ENCODE measurements at regions not wholly inside any gene's neighbourhood (a gene's known extent, or its start where the extent isn't known, plus 50 kb on each side); places are given as distances from the start of the nearest gene placed in this dataset.

GRCh38 chrX:10047631-10048030 is 80.5 kb downstream of the CLDN34 start:
- no peak for DNase-seq (ENCODE audit: low spot score)

DNA sequence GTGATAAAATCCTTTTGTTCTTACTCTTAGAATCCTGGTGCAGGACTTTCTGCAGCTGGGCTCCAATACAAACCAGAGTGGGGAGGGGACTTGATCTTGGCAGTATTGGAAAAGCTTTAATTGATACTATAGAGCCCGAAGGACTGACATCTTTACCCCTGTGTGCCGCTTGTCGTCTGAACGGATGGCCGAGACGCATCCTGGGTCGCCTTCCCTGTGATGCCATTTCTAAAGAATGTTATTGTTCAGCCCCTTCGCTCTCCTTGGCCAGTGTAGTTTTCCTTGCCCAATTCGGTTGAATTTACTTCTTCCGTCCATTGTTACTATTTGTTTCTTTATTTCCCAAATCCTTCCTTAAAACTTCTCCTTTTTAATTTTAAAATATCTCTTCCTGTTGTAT is 80.9 kb downstream of the CLDN34 start:
- DNase-seq (ENCODE audit: low spot score): no peak

DNA sequence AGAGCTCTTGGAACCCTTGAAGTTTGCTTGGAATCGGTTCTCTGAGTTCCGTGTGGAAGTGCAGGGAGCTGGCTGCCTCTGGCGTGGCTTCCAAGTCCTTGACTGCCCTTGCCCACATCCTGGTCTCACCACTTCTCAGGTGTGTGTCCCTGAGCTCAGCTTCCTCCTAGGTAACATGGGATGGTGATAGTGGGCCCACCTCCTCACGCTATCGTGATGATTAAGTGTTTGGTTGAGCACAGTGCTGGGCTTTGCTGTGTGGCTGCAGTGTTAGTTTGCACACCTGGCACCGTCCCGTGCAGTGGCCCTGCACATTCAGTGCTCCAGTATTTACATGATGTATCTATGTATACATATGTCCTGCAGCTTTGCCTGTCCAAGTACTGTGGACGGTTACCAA is 81.5 kb downstream of the CLDN34 start:
- DNase-seq (ENCODE audit: low spot score): no peak

DNA sequence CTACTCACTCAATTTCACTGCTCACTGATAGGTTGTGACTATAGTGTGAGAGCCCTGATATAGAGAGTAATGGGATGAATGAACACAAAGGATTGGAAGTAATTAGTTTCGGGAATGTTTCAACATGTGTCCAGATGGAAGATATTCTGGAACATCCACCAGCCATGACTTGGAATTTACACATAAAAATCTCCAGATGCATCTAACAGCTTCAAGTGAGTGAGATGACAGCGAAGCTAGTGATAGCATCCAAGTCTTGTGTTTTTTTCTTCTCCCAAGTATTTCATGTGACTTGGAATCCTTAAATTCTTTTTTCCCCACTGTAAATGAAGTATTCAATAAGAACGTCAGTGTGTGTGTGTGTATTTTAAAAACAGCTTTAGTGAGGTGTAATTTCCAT is 82.1 kb downstream of the CLDN34 start:
- DNase-seq (ENCODE audit: low spot score): no peak

DNA sequence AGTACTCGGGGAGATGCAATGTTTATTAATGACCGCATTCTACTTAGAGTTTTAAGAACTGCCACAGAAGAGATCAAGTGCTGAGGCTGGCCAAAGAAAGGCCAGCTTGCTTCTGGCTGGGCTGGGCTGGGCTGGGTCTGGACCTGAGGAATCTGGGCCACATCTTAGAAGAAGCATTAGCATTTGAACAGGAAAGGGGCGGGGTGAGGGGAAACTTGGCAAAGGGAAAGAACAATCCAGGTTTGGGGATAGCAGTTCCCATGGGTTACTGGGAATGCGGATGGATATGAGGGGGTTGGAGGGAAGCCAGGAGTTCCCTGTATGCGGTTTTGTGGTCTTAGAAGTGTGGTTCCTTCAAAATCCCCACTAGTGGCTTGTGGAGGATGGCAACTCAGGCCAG is 83.3 kb downstream of the CLDN34 start:
- no peak for DNase-seq (ENCODE audit: low spot score)

GRCh38 chrX:10051866-10052480 is 84.8 kb downstream of the CLDN34 start:
- DNase-seq (ENCODE audit: low spot score): no peak

GRCh38 chrX:10052906-10053625 is 85.9 kb downstream of the CLDN34 start:
- DNase-seq (ENCODE audit: low spot score): no peak

DNA sequence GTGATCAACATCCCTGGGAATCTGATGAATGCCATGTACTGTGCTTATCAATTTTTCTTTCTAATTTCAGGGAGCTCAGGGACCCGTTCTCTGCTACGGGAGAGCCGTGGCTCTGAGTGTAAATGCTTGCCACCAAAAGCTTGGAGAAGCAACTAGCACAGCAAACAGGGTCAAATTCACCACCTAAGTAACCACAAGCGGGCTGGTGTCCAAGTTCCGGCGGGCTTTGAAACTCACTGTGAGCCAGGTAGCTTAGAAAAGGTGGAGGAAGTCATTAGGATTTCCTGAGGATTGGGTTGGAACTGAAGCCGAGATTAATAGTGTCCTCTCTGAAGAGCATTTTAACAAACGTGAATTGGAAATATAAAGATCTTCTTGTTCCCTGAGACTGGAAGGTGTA is 87.2 kb downstream of the CLDN34 start:
- no peak for DNase-seq (ENCODE audit: low spot score)

- DNase-seq (ENCODE audit: low spot score): no peak
Measured at GRCh38 chrX:10055430-10055829, 88.3 kb downstream of the CLDN34 start.

DNA sequence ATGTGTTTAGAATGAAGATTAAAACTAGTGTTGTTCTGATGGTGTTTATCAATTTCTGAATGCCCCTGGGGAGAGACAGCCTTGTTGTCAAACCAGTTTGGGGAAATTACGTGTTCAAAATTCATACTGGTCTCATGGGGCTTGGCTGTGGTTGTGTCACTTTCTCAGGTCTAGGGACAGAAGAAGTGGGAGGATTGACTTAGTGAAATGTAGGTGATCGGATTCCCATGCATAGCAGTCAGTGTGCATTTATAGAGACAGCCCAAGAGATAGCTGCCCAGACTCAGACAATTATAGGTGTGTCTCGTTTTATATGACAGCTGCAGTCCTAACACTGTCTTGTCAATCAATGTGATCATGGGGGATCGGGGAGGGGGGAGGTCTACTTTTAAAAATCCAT is 94.4 kb upstream of the CLCN4 start:
- DNase-seq (ENCODE audit: low spot score): no peak

GRCh38 chrX:10062980-10063379 is 93.8 kb upstream of the CLCN4 start:
- no peak for DNase-seq (ENCODE audit: low spot score)

DNA sequence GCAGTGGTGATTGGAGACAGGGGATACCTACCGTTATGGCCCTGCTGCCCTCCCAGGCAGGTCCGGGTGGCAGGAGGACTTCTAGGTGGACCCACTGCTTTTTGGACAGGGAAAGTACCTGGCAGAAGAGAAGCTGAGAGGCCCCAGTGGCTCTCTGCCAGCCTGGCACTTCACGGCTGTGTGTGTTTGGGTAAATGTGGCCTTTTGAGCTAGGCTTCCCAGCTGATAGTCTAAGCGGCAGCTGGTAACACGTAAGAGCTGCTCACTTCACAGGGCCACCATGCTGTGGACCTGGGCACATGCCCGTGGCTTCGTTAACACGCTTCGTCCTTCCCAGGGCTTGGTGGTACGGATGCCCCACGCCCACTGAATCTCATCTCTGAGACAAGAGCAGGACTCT is 92.0 kb upstream of the CLCN4 start:
- DNase-seq (ENCODE audit: low spot score): no peak

DNA sequence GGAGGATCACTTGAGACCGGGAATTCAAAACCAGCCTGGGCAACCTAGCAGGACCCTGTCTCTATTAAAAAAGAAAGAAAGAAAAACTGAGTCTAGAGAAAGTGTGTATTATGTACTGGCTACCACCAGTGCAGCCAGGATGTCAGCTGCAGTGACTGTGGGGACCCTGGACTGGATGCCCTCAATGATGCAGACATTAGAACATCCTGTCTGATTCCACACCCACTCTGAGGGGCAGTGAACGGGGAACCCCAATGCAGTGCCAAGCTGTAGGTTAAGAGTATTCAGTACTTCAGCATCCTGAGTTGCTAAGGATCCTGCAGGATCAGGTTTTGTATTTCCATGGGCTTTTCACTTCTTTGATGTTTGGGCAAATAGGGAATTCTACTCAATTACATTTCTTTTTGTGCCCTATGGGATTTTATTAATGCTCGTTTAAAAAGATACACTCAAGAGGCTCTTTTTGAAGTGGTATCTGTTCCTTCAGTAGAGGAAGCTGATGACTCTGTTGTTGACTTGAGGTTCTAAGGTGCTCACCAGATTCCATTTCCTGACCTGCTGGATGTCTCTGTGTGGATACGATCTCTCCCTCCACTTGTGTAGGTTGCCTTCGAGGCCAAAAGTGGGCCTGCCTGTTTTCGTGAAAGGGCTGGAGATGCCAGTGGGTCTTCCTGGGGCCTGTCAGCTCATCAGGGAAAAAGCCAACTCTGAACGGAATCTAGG is 85.9 kb upstream of the CLCN4 start:
- DNase-seq (ENCODE audit: low spot score): no peak

DNA sequence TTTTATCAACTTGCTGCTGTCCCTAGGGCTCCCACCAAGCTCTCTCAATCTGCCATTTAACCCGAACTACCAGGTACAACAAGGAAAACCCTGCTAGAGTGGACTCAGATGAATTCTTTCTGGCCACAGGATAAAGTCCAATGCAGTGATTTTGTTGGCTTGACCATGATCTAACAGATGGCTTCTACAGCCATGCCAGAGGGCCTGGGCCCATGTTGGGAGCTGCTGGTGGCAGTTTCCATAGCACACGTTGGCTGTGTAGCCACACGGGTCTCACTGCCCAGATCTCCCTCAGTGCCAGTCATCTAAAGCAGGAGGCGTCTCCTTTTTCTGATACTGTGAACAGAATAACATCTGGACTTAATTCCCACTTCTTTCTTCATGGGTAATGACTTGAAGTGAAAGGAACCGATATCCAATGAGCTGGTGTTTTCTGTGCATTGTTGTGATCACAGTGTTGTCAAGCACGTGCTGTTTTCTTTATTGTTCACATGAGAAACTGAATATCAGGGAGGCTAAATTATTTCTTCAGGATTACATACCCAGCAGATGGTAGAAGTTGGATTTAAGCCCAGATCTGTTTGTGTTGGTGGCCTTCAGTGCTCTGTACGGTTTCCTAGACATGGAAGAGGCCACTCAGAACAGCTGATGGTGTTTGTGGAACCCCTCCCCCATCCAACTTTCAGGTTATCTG is 85.2 kb upstream of the CLCN4 start:
- DNase-seq (ENCODE audit: low spot score): no peak

DNA sequence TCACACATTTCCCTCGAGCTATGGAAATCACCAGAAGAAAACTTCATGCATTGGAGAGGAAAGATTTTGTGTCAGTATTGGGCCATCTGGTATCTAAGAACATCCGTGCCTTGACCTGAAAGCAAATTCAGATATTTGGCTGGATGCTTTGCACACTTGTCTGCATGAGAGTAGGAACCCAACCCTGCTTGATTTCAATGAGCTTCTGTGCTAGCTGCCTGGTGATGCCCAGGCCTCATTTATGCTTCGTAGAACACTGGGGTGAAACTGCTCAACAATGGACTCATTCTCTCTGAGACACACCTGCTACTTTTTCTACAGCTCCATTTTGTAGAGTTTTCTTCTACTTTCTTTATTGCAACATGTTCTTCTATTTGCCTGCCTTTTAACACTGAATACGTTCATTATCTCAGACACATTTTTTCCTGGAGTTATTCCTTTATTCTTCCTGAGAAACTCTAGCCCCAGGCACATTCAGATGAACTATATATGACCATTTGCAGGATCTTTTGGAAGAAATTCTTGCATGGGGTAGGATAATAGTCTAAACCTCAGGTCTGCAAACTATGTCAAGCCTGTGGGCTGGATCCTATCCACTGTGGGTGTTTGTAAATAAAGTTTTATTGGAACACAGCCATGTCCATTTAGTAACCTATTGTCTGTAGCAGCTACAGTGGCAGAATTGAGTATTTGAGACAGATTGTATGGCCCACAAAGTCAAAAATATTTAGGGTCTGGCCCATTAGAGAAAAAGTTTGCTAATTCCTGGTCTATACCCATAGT is 83.8 kb upstream of the CLCN4 start:
- no peak for DNase-seq (ENCODE audit: low spot score)

DNA sequence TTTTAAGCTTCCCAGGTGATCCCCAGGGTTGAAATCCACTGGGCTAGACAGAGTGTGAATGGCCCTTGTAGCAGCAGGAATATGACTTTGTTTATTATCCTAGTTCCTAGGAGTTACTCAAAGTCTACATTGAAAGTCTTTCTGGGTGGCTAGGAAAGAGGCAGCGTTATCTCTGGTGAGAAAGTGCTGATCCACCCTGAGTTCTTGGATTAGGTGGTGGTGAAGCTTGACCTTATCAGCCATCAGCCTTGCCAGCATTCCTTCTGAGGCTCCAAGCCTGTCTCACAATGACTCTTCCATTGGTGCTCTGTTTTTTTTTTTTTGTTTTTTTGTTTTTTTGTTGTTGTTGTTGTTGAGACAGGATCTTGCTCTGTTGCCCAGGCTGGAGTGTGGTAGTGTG is 83.1 kb upstream of the CLCN4 start:
- no peak for DNase-seq (ENCODE audit: low spot score)

DNA sequence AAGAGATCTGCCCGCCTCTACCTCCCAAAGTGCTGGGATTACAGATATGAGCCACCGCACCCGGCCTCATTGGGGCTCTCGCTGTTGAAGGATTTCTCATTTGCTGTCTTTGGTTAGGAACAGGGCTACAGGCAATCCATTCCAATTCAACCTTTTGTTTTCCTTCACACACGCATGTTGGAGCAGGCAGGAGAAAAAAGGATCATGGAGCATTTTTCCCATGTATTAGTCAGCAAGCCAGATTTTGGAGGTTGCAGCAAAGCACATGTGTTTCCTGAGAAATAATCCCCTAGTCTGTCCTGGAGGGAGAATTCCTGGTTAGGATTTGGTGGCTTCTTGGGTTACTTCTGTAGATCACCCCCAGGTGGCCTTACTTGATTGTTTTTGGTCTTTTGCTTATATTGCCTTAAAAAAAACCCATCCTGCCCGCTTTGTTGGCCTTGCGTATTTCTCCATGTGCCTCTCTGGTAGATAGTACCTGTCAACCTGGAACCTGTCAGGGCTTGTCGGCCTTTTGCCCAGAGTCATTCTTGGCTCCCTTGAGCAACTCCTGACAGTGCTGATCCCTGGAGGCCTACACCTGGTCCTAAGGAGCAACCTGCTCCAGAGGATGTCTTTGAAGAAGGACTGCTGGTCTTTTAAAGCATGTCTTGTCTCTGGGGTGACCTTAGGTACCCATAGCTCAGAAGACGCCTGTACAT is 82.4 kb upstream of the CLCN4 start:
- no peak for DNase-seq (ENCODE audit: low spot score)

GRCh38 chrX:10076765-10077164 is 80.0 kb upstream of the CLCN4 start:
- no peak for DNase-seq (ENCODE audit: low spot score)

DNA sequence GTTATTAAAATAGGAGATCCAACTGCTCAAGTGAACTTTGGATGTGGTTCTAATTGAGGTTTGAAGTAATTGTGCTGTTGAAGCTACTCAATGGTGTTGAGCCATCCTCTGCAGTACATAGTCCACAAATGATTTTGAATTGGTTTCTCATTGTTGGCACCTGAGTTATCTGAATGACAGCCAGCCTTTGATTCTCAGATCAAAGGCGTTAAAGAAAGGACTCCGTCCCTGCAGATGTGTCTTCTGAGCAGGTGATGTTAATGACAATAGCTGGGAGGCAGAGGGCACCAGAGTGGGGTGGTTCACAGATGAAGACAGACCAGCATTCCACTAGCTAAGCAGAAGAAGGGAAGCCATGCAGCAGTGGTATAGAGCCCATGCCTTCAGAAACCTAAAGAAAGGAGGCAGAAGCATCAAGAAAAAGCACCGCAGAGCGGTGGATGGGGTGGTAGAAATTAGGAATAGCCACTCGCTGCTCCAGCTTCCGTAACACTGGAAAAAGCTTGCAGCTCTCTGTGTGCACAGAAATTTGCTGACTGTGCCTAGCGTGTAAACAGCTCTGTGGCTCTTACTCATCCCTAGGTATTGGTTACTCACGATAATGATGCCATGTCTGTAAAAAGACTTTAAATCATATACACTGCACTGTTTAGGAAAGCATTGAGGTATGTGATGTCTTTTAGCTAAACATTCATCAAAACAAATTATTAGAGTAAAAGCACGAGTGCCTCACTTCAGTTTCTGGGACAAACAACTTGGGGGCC is 79.2 kb upstream of the CLCN4 start:
- no peak for DNase-seq (ENCODE audit: low spot score)

DNA sequence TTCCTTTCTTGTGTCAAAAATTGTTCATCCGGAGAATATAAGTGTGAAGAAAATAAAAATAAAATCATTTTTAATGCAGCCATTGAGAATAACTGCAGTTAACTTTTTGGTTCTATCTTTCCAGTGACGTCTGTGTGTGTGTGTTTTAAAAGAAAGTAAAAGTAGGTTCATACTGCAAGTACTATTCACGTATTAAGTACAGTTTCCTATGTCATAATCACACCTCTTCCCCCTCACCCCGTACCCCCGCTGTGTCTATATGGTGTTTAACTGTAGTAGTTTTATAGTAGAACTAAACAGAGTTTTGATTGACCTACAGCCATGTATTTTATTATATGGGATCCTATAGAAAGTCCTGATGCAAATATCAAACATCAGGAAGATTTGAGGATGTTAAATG is 78.5 kb upstream of the CLCN4 start:
- DNase-seq (ENCODE audit: low spot score): no peak

- DNase-seq (ENCODE audit: low spot score): no peak
Measured at GRCh38 chrX:10079231-10079630, 77.5 kb upstream of the CLCN4 start.

All from HuH-7 (cell line).